22Rv1 (cell line): ENCODE measurements at regions not wholly inside any gene's neighbourhood (a gene's known extent, or its start where the extent isn't known, plus 50 kb on each side); places are given as distances from the start of the nearest gene placed in this dataset.
"Not testable (repeated sequence)": the region's sequence is repeated elsewhere in the genome, so short reads cannot be mapped to it uniquely, and the experiment has no call there.

ENCODE experiments used
- H3K27ac ChIP-seq: fragments of 450-650 bp; 2 replicates; pipeline ENCODE4 v1.5.1; 2017
- CTCF ChIP-seq: fragments of 450-650 bp; IDR thresholded peaks from 2 replicates; pipeline ENCODE4 v1.5.1; 2017; ENCODE audit warnings: mild to moderate bottlenecking
- ZFX ChIP-seq: fragments of 450-650 bp; IDR thresholded peaks from 2 replicates; pipeline ENCODE4 v1.6.1; 2017; ENCODE audit warnings: antibody characterized with exemption, borderline replicate concordance

GRCh38 chr4:63232058-63232457 is 1177.2 kb downstream of the TECRL start:
- TF ChIP-seq ZFX = no peak
- no peak for TF ChIP-seq CTCF
- H3K27ac ChIP-seq = no peak overlapping the region

GRCh38 chr4:63226229-63226628 is 1183.0 kb downstream of the TECRL start:
- H3K27ac ChIP-seq = no peak overlapping the region
- TF ChIP-seq ZFX (no peak), CTCF (no peak)

GRCh38 chr4:63222466-63222865 is 1186.8 kb downstream of the TECRL start:
- no peak for TF ChIP-seq ZFX
- no peak for TF ChIP-seq CTCF
- no peak overlapping the region for H3K27ac ChIP-seq

- TF ChIP-seq ZFX = no peak
- no peak overlapping the region for H3K27ac ChIP-seq
These were observed 1187.8 kb downstream of the TECRL start for GRCh38 chr4:63221477-63221876.

- TF ChIP-seq CTCF (no peak), ZFX (no peak)
- no peak overlapping the region for H3K27ac ChIP-seq
These were observed 1190.4 kb downstream of the TECRL start for GRCh38 chr4:63218856-63219255.

- TF ChIP-seq CTCF (no peak), ZFX (no peak)
- no peak overlapping the region for H3K27ac ChIP-seq
These were observed 1195.2 kb downstream of the TECRL start for GRCh38 chr4:63214076-63214475.

GRCh38 chr4:63211776-63212479 is 1197.3 kb downstream of the TECRL start:
- H3K27ac ChIP-seq = no peak overlapping the region
- no peak for TF ChIP-seq CTCF
- no peak for TF ChIP-seq ZFX

- TF ChIP-seq ZFX (no peak), CTCF (no peak)
These were observed 1197.9 kb downstream of the TECRL start for GRCh38 chr4:63211375-63211774.

GRCh38 chr4:63193029-63193428 is 1216.2 kb downstream of the TECRL start:
- not testable (repeated sequence) for H3K27ac ChIP-seq

More at GRCh38 chr4:63211375-63211774, 1197.9 kb downstream of the TECRL start:
- no peak overlapping the region for H3K27ac ChIP-seq
